ENCODE measurements at regions not wholly inside any gene's neighbourhood (a gene's known extent, or its start where the extent isn't known, plus 50 kb on each side); places are given as distances from the start of the nearest gene placed in this dataset.

DNA sequence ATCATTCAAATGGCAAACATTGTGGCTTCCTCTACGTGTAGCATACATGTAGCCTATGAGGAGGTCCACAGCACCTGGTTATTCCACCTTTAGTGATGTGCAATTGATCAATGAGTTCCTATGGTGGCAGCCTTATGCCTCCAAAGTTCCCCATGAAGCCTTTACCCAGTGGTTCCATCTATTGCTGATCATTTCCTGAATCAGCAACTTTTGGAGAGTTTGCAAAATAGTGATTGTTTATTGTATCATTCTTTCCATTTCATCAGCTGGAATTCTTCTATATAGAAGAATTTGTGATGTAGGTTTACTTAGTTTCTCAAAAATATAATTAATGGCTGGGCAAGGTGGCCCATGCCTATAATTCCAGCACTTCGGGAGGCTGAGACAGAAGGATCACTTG, 380.2 kb upstream of the MKI67 start:
- no peak for DNase-seq

GRCh38 chr10:128507066-128507465, 380.8 kb upstream of the MKI67 start:
- no peak for DNase-seq

DNA sequence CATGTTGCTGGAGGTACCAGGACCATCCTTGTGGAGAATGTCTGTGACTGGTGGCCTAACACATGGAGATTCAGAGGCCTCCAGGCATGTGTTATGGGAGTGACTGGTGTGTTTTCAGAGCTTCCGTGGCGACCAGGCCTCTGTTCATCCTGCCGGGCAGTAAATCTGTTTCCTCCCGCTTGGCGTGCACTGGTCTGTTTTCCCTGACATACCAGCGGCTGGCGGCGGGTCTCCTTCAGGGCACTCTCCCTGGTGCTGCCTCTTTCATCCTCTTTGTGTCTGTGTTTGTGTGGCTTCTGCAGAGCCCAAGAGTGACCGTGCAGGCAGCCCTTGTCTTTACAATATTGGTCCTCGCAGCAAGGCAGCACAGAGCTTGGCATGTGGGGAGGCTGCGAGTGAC, 385.1 kb upstream of the MKI67 start:
- DNase-seq = no peak

GRCh38 chr10:128512767-128513166, 386.5 kb upstream of the MKI67 start:
- no peak for DNase-seq

- DNase-seq = no peak
These were observed 388.3 kb upstream of the MKI67 start for GRCh38 chr10:128514536-128514935.

- DNase-seq = no peak
These were observed 390.0 kb upstream of the MKI67 start for GRCh38 chr10:128516180-128516579.

GRCh38 chr10:128517167-128517566, 390.9 kb upstream of the MKI67 start:
- DNase-seq = no peak

- DNase-seq = no peak
These were observed 391.8 kb upstream of the MKI67 start for GRCh38 chr10:128518000-128518399.

DNA sequence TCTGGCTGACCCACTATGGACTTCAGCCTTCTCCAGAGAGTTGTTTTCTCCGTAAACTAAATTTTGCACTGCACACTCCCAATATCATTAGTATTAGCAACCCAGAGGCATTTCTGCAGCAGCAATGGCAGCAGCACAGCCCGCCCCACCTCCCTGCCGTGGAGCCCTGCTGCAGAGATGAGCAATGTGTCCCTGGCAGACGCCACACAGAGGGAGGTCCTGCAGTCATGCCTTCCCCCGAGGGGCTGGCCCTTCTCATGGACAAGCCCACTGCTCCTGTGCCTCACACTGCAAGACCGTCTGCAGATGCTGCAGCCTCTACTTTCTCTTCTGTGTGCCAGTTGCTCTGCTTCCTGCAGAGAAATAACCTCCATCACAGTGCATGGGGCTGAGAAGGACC, 393.4 kb upstream of the MKI67 start:
- no peak for DNase-seq

DNA sequence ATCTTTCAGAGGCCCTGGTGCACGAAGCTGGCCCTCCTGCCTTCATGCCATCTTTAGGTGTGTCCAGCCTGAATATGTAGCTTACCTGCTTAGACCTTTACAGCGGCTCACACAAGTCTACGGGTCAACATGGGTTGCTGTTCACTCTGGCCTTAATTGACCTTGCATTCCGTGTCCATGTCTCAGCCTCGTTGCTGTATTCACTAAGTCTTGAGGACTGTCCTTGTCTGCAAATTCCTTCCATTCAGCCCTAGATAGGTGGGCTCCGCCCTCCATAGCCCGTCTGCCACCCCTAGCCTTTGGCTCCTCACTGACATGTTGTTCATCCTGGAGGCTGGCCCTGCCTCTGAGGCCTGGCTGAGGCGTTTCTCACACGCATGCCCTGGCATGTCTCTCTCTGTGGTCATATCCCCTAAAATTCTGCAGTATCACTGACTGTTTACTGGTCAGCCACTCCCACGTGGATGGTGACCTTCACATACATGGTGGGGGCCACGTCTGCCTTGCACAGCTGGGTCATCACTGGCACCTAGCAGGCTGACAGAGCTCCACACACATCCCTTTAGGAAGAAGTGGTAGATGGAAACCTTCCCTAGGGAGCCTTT, 394.1 kb upstream of the MKI67 start:
- DNase-seq = no peak

DNA sequence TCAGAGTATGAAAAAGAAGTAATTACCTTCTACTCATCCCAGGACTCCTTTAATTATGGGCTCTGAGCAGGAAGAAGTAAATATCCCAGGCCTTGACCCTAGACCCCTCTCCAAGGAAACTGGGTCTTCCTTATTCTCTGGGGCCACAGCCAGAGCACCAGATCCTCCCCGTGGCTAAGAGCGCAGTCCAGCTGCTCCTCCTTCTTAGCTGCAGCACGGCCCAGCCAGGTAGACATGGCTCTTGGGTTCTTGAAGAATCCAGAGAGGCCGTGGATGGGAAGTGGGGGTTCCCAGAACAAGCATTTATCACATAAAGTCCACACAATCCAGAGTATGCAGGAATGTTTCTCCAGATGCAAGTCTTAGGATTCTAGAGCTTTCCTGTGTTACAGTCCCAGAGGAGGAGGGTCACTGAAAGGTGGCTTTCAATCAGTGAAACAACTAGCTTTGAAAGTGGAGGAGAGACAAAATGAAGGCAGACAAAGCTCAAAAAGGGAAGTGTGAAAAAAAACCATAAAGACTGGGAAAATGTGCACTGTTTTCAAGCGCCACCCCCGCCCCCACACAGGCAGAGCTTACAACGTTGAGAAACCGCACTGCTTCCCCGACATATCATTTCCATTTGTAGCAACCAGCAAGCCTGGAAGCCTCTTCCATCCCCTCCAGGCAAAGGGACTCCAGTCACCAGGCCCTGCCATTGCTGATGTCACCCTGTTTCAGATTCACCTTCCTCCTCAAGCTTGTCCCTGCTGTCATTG, 396.5 kb upstream of the MKI67 start:
- DNase-seq = no peak

DNA sequence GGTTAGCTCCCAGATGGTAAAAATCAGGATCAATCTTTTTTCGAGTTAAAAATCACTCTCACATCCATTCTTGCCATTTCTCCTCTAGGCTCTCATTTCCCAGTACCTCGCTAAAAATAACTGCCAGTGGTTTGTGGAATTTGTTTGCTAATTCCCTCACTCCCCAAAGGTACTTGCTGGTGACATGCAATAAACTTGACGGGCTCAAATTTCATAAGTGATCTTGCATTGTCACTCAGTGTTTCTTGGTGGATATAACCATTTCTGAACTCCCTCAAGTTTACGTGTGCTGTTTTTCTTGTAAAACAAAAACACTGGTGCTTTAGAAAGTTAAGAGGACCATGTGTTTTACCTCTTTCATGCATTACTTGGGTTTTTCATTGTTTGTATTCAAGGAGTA, 399.2 kb upstream of the MKI67 start:
- DNase-seq = no peak

DNA sequence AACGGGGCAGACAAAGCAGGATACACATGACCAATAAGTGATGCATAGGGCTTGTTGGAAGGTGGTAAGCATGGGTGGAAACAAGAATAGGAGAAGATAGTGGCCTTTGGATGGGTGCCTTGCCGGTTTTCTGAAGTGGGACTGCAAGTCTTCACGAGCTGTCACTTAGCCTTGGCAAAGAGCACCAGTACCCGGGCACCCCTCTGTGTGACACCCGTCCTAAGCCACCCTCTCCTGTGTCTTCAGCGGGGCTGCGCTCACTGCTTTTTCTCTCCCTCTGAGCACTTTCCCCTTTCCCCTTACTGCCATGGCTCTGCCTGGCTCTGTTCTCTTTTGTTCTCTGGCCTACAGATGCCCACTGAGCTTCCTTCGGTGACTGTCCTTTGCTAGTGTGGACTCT, 399.7 kb upstream of the MKI67 start:
- DNase-seq = no peak

GRCh38 chr10:128526791-128527375, 400.7 kb upstream of the MKI67 start:
- peak; percentile 73 for DNase-seq

DNA sequence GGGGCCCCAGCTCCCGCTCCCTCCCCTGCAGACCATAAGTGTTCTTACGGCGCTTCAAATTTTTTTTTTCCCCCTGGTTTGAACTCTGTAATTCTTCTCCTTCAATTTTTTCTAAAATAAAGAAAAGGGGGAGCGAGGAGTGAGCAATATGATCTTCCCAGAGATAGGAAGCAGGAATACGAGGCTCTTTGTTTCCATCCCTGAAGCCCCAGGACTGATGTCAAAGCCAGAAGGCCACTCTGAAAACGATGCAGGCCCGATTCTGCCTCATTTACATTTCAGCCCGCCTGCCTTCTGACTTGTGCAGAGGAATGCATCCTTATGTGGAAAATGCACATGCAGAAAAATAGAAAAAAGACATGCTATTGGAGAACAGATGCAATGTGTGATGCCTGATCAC, 401.5 kb upstream of the MKI67 start:
- DNase-seq = no peak

GRCh38 chr10:128528167-128528566, 401.9 kb upstream of the MKI67 start:
- no peak for DNase-seq

DNA sequence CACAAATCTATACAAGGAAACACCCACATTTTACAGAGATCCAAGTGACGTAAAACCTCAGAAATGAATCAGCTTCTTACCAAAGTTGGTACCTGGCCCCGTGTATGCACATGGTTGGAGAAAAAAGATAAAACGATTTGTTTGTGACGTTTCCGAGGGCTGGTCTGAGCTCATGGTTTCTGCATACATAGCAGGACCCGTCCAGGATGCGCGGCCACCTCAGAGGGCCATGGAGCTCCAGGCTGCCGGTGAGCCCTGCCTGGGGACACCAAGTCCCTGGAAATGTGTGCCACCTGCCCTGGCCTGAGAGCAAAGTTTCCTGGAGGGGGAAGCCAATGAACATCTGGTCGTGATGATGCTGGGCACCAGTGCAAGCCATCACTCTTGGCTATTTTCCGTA, 402.6 kb upstream of the MKI67 start:
- no peak for DNase-seq

DNA sequence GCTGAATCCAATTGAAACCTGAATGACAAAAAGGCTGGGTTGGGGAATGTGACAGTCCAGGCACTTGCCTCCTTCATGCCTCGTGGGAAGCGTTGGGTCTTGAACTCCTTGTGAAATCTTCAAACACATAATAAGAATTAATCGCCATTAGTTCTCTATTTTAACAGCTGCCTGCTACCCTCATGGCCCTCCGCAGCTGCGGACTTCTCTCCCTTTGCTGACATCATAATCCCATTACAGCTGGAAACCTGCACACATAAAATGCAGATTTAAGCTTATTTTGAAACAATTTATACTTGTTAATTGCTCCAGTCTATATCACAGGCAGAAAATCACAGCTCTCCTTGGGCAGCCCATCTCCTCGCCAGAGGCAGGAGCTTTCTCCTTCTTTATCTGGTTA, 403.0 kb upstream of the MKI67 start:
- DNase-seq = no peak

DNA sequence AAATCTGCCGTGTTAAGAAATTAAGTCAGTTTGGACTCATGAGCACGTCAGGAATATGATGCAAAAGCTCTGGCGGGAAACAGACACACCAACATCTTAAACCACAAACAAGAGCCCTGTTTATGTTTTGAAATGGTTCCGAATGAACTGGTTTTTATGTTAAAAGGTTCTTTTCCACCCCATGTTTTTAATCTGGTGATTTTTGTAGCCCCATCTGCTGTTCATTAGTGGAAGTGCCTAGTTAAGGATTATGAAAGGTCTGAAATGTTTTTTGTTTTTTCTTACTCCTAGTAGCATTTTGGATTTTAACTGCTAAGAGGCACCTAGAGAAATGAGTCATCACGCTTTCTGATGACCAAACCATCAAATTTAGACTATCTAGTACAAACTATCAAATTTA, 404.1 kb upstream of the MKI67 start:
- no peak for DNase-seq

DNA sequence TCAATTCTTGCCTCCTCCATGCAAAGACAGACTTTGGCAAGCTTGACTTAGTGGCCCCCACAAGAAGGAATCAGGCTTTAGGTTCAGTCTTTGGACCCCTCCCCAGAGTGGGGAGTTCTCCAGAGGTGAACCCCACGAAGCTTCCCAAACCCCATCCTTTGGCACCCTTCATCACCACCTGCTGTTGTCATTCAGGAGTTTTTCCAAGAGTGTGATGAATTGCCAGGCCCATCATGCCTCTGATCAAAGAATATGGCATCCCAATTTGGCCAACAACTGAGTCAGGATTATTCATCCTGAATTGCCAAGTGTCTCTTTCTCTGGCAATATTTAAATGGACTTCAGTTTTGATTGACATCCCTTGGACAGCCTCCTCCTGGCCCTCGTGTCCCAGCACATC, 404.7 kb upstream of the MKI67 start:
- no peak for DNase-seq

DNA sequence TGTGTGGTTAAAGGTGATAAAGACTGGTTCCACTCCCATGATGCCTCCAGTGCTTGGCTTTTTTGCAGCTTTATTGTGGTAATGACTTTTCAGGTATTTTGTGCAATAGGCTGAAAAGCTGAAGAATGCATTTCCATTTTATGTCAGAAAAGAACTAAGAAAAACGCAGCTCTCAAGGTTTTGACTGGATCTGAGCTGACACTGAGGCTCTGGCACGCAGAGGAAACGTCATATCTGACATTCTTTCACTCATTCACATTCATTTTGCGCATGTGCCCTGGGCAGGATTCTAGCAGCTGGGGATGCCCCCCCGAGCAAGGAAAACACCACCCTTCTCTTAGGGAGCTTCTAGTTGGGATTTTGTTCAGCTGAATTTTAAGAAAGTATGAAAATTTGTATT, 408.5 kb upstream of the MKI67 start:
- no peak for DNase-seq

DNA sequence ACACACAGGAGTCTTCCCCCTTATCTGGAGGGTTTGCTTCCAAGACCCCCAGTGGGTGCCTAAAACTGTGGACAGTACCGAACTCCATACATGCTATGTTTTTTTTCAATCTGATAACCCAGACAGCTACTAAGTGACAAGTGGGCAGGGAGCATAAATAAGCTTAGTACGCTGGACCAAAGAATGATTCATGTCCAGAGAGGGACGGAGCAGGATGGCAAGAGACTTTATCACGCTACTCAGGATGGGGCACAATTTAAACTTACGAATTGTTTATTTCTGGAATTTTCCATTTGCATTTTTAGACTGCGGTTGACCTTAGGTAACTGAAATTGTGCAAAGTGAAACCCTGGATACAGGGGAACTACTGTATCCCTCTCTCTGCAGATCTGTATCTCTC, 410.0 kb upstream of the MKI67 start:
- DNase-seq = no peak

DNA sequence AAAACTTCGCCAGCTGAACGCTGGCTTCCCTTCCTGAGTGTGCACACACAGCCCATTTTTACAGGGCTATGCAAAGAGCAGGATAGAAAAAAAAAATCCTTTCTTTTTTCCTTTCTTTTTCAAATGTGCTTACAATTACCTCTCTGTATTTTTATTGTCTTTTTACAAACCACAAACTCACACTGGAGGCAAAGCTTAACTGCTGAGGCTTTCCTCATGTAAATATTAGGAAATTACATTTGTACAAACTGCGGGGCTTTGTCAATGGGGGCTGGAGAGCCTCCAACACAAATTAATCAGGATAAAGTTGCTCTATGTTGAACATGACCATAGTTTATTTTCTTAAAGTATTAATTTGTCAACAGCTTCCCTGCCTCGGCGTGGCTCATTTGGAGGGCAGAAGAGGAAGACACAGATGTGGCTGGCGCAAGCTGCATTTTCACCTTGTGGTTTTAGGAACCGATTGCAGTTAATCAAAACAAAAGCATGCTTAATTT, 411.7 kb upstream of the MKI67 start:
- DNase-seq = no peak

DNA sequence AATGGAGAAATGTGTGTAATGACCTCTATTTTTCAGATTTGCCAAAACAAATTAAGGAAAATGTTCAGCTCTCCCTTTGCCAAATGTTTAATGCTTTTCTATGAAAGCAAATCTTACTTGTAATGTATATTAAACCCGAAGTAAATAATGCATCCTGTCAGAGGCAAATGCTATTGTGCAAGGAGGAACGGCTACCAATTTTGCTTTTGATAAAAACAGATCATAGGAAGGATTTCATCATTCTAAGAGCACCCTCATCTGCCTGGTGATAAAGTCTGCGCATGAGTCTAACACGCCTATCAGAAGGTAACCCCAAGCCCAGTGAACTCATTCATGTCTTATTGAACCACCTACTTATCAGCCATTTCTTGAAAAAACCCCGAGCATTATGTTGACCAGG, 412.4 kb upstream of the MKI67 start:
- no peak for DNase-seq

Data from DMS79 (cell line).